Ectodermal cell (in vitro differentiated cells): ENCODE measurements at regions not wholly inside any gene's neighbourhood (a gene's known extent, or its start where the extent isn't known, plus 50 kb on each side); places are given as distances from the start of the nearest gene placed in this dataset.
"Not testable (repeated sequence)": the region's sequence is repeated elsewhere in the genome, so short reads cannot be mapped to it uniquely, and the experiment has no call there.

Experiments used
- H3K27ac ChIP-seq: 2 replicates; pipeline ENCODE4 v1.7.0; 2013; ENCODE audit warnings: mild to moderate bottlenecking, low read depth, low read length; ENCODE audit not compliant: insufficient read depth, poor library complexity, severe bottlenecking
- H3K27me3 ChIP-seq: 2 replicates; pipeline ENCODE4 v1.7.0; 2013; ENCODE audit warnings: mild to moderate bottlenecking, low read length; ENCODE audit not compliant: insufficient read depth, control insufficient read depth, poor library complexity, severe bottlenecking
- H3K36me3 ChIP-seq: one replicate; pipeline ENCODE4 v1.7.0; 2013; ENCODE audit warnings: low read length; ENCODE audit not compliant: control insufficient read depth, insufficient read depth
- H3K4me1 ChIP-seq: one replicate; pipeline ENCODE4 v1.7.0; 2013; ENCODE audit warnings: low read length; ENCODE audit not compliant: control insufficient read depth, insufficient read depth
- H3K4me3 ChIP-seq: 2 replicates; pipeline ENCODE4 v1.7.0; 2013; ENCODE audit warnings: low read depth, low read length, control low read depth; ENCODE audit not compliant: insufficient read depth
- H3K9me3 ChIP-seq: 2 replicates; pipeline ENCODE4 v1.7.0; 2013; ENCODE audit warnings: mild to moderate bottlenecking, low read length, moderate library complexity; ENCODE audit not compliant: control insufficient read depth
- WGBS, 2 experiments: methylation state at CpG; one replicate each; pipeline ENCODE4 v1.1.7; 2013; ENCODE audit warnings: missing lambda C conversion rate in 2 of 2; 5-methylcytosine and 5-hydroxymethylcytosine counted together

- Histone ChIP-seq H3K27ac (no peak overlapping the region), H3K4me1 (peaks cover 5% of the 10 kb centered on the region), H3K9me3 (no peaks in the 10 kb centered on the region), H3K4me3 (no peak overlapping the region), H3K36me3 (no peaks in the 10 kb centered on the region), H3K27me3 (no peaks in the 10 kb centered on the region)
- 91 to 92% methylated on average over 2 of the region's 2 CpGs for WGBS, 2 experiments
These were observed 72.2 kb upstream of the AGAP1 start for GRCh38 chr2:235421618-235422017.

GRCh38 chr2:235430366-235431083, 63.3 kb upstream of the AGAP1 start:
- Histone ChIP-seq H3K4me3 (no peak overlapping the region), H3K9me3 (no peaks in the 10 kb centered on the region), H3K27ac (no peak overlapping the region), H3K27me3 (no peaks in the 10 kb centered on the region), H3K36me3 (no peaks in the 10 kb centered on the region), H3K4me1 (no peaks in the 10 kb centered on the region)
- WGBS, 2 experiments: 94 to 95% methylated on average over 6 of the region's 6 CpGs

GRCh38 chr2:235432741-235433520, 60.9 kb upstream of the AGAP1 start:
- 91 to 92% methylated on average over 15 to 17 of the region's 17 CpGs for WGBS, 2 experiments
- H3K27me3 ChIP-seq: no peaks in the 10 kb centered on the region

GRCh38 chr2:235433860-235434259, 60.0 kb upstream of the AGAP1 start:
- WGBS, 2 experiments: 92% methylated on average over 3 to 4 of the region's 4 CpGs
- Histone ChIP-seq H3K4me3 (no peak overlapping the region), H3K27ac (no peak overlapping the region), H3K4me1 (no peaks in the 10 kb centered on the region), H3K36me3 (no peaks in the 10 kb centered on the region), H3K9me3 (peaks cover 2% of the 10 kb centered on the region), H3K27me3 (no peaks in the 10 kb centered on the region)

More at GRCh38 chr2:235432741-235433520, 60.9 kb upstream of the AGAP1 start:
- Histone ChIP-seq H3K36me3 (no peaks in the 10 kb centered on the region), H3K4me3 (no peak overlapping the region), H3K4me1 (no peaks in the 10 kb centered on the region), H3K9me3 (peaks cover under 1% of the 10 kb centered on the region), H3K27ac (no peak overlapping the region)

GRCh38 chr2:235439959-235440662, 53.7 kb upstream of the AGAP1 start:
- H3K4me3 ChIP-seq: no peak overlapping the region
- no peaks in the 10 kb centered on the region for H3K27me3 ChIP-seq
- 84 to 88% methylated on average over 18 of the region's 18 CpGs for WGBS, 2 experiments

GRCh38 chr2:235443580-235443979, 50.3 kb upstream of the AGAP1 start:
- H3K36me3 ChIP-seq, H3K4me1 ChIP-seq, H3K9me3 ChIP-seq, H3K27ac ChIP-seq, H3K27me3 ChIP-seq, H3K4me3 ChIP-seq: not testable (repeated sequence)
- WGBS, 2 experiments: 89 to 91% methylated on average over 6 of the region's 6 CpGs

More at GRCh38 chr2:235439959-235440662, 53.7 kb upstream of the AGAP1 start:
- Histone ChIP-seq H3K36me3 (no peaks in the 10 kb centered on the region), H3K27ac (no peak overlapping the region), H3K9me3 (peaks cover 2% of the 10 kb centered on the region), H3K4me1 (no peaks in the 10 kb centered on the region)
